Hindlimb muscle (tissue), 1 donor: ENCODE measurements at regions not wholly inside any gene's neighbourhood (a gene's known extent, or its start where the extent isn't known, plus 50 kb on each side); places are given as distances from the start of the nearest gene placed in this dataset.
"Not testable (repeated sequence)": the region's sequence is repeated elsewhere in the genome, so short reads cannot be mapped to it uniquely, and the experiment has no call there.

Experiments used
- DNase-seq: peaks from one replicate; pipeline ENCODE4 v3.0.0-alpha.2; 2013

- DNase-seq, result peak; percentile 12
Measured at GRCh38 chr7:159335181-159335926, 190.7 kb upstream of the VIPR2 start.

- not testable (repeated sequence) for DNase-seq
Measured at GRCh38 chr7:159332854-159333479, 188.3 kb upstream of the VIPR2 start.

GRCh38 chr7:159331462-159331861, 186.8 kb upstream of the VIPR2 start:
- DNase-seq, result no peak

GRCh38 chr7:159329818-159330378, 185.2 kb upstream of the VIPR2 start:
- DNase-seq, result peak; percentile 12

- no peak for DNase-seq
Measured at GRCh38 chr7:159328096-159328495, 183.4 kb upstream of the VIPR2 start.

- no peak for DNase-seq
Measured at GRCh38 chr7:159323359-159323758, 178.7 kb upstream of the VIPR2 start.

GRCh38 chr7:159321278-159321677, 176.6 kb upstream of the VIPR2 start:
- DNase-seq, result no peak

GRCh38 chr7:159318682-159319351, 174.2 kb upstream of the VIPR2 start:
- no peak for DNase-seq

GRCh38 chr7:159317294-159317693, 172.6 kb upstream of the VIPR2 start:
- no peak for DNase-seq

- DNase-seq, result no peak
Measured at GRCh38 chr7:159311172-159311494, 166.5 kb upstream of the VIPR2 start.

GRCh38 chr7:159310457-159311171, 165.9 kb upstream of the VIPR2 start:
- no peak for DNase-seq

- DNase-seq, result not testable (repeated sequence)
Measured at GRCh38 chr7:159309214-159309613, 164.5 kb upstream of the VIPR2 start.

- DNase-seq, result no peak
Measured at GRCh38 chr7:159306012-159306411, 161.3 kb upstream of the VIPR2 start.

- DNase-seq, result not testable (repeated sequence)
Measured at GRCh38 chr7:159305185-159305584, 160.5 kb upstream of the VIPR2 start.

- DNase-seq, result not testable (repeated sequence)
Measured at GRCh38 chr7:159303510-159303909, 158.8 kb upstream of the VIPR2 start.

- no peak for DNase-seq
Measured at GRCh38 chr7:159296093-159296681, 151.5 kb upstream of the VIPR2 start.

- DNase-seq, result not testable (repeated sequence)
Measured at GRCh38 chr7:159286487-159286886, 141.8 kb upstream of the VIPR2 start.

GRCh38 chr7:159281573-159281972, 136.9 kb upstream of the VIPR2 start:
- no peak for DNase-seq

- DNase-seq, result no peak
Measured at GRCh38 chr7:159280008-159280407, 135.3 kb upstream of the VIPR2 start.

GRCh38 chr7:159272739-159273138, 128.1 kb upstream of the VIPR2 start:
- no peak for DNase-seq

GRCh38 chr7:159271781-159272180, 127.1 kb upstream of the VIPR2 start:
- no peak for DNase-seq

GRCh38 chr7:159269745-159270144, 125.1 kb upstream of the VIPR2 start:
- no peak for DNase-seq
